Spleen (tissue), 11 donors: ENCODE measurements at regions not wholly inside any gene's neighbourhood (a gene's known extent, or its start where the extent isn't known, plus 50 kb on each side); places are given as distances from the start of the nearest gene placed in this dataset.

Experiments
- DNase-seq: peaks from one replicate; pipeline ENCODE4 v3.0.0-alpha.2; 2020
- H3K27ac ChIP-seq, 8 donors: fragments of 200-600 bp; sonication (generic) in 7 of 8; 1 replicate in 4 of 8; 2 replicates in 4 of 8; pipeline versions ENCODE4 v1.5.0 to v1.8.0; 2016 to 2021; ENCODE audit warnings: inconsistent platforms in 4 of 8, mild to moderate bottlenecking in 4 of 8, moderate library complexity in 1 of 8
- H3K27me3 ChIP-seq, 7 donors: fragments of 200-600 bp; sonication (generic) in 6 of 7; replicated peaks in 1 of 7; 1 replicate in 4 of 7; 2 replicates in 3 of 7; pipeline versions ENCODE4 v1.5.0 to v1.8.0; 2016 to 2021; ENCODE audit warnings: inconsistent platforms in 3 of 7, mild to moderate bottlenecking in 1 of 7
- H3K36me3 ChIP-seq, 6 donors: fragments of 200-600 bp; sonication (generic) in 5 of 6; 1 replicate in 4 of 6; 2 replicates in 2 of 6; pipeline versions ENCODE4 v1.5.0 to v1.8.0; 2016 to 2021; ENCODE audit warnings: inconsistent platforms in 2 of 6
- H3K4me1 ChIP-seq, 6 donors: fragments of 200-600 bp; sonication (generic) in 5 of 6; 1 replicate in 3 of 6; 2 replicates in 3 of 6; pipeline versions ENCODE4 v1.5.0 to v1.8.0; 2016 to 2021; ENCODE audit warnings: inconsistent platforms in 3 of 6
- H3K4me3 ChIP-seq, 8 donors: fragments of 200-600 bp; sonication (generic) in 7 of 8; 1 replicate in 4 of 8; 2 replicates in 4 of 8; pipeline versions ENCODE4 v1.5.0 to v1.8.0; 2016 to 2021; ENCODE audit warnings: inconsistent platforms in 4 of 8, mild to moderate bottlenecking in 4 of 8, moderate library complexity in 2 of 8
- H3K9me3 ChIP-seq, 8 donors: fragments of 200-600 bp; sonication (generic) in 7 of 8; 1 replicate in 4 of 8; 2 replicates in 4 of 8; pipeline versions ENCODE4 v1.5.0 to v1.8.0; 2016 to 2021; ENCODE audit warnings: inconsistent platforms in 4 of 8
- CTCF ChIP-seq, 11 experiments: fragments of 200-600 bp in 7 of 11; fragments of 450-650 bp in 4 of 11; sonication (generic) in 4 of 11; IDR thresholded peaks in 8 of 11; conservative IDR thresholded peaks in 3 of 11; 1 replicate in 7 of 11; 2 replicates in 4 of 11; pipeline versions ENCODE4 v1.4.0 to v1.8.0; 2016 to 2021; ENCODE audit warnings: antibody characterized with exemption in 11 of 11, inconsistent platforms in 4 of 11, mild to moderate bottlenecking in 1 of 11
- POLR2A ChIP-seq, 3 donors: fragments of 450-650 bp; IDR thresholded peaks; one replicate each; pipeline ENCODE4 v1.5.1; 2017; ENCODE audit warnings: antibody characterized with exemption in 3 of 3, mild to moderate bottlenecking in 1 of 3
- POLR2AphosphoS5 ChIP-seq, 3 donors: sonication (generic); formaldehyde crosslinking; IDR thresholded peaks; one replicate each; pipeline ENCODE4 v1.5.1; 2017; ENCODE audit warnings: antibody characterized with exemption in 3 of 3
- WGBS, 5 donors: extraction: QIAGEN DNeasy Blood & Tissue Kit in 3 of 5; methylation state at CpG; one replicate each; pipeline versions ENCODE4 v1.1.5 to v1.1.7; 2013 to 2018; 5-methylcytosine and 5-hydroxymethylcytosine counted together
- intact Hi-C: fragments of 100-400 bp; cut with DNase I; formaldehyde crosslinking; loops from one replicate; pipeline ENCODE4 v1.15.0; 2023; ENCODE audit warnings: low total_unique reads
- donor health status: healthy with polysubstance abuse.
- donor health status: DM: no; HTN: no; CAD: no; lungs with moderate emphysema.
- donor health status: DM: no; HTN: no; CAD: no.
- donor health status: Bipolar disorder and iron deficiency.
- donor health status: healthy.
- donor health status: DM: no; HTN: no; CAD: no.
- donor health status: DM: yes; HTN: yes; CAD: no.

- TF ChIP-seq POLR2A (IDR thresholded peaks at IDR 0.05), result no peak
- intact Hi-C loops, result no loop called here
- Histone ChIP-seq H3K27me3 (no peaks in the 10 kb centered on the region), H3K4me1 (peaks cover 0 to 31% (median 6%) of the 10 kb centered on the region in 6 donors), H3K9me3 (no peaks in the 10 kb centered on the region), H3K4me3 (no peak overlapping the region), H3K27ac (no peak overlapping the region), H3K36me3 (no peaks in the 10 kb centered on the region)
- no peak for DNase-seq
- 91 to 97% (median 94%) methylated on average over 6 to 7 of the region's 7 CpGs for WGBS, 5 donors
Measured at GRCh38 chr2:111661286-111661940, 222.6 kb downstream of the ANAPC1 start.

DNA sequence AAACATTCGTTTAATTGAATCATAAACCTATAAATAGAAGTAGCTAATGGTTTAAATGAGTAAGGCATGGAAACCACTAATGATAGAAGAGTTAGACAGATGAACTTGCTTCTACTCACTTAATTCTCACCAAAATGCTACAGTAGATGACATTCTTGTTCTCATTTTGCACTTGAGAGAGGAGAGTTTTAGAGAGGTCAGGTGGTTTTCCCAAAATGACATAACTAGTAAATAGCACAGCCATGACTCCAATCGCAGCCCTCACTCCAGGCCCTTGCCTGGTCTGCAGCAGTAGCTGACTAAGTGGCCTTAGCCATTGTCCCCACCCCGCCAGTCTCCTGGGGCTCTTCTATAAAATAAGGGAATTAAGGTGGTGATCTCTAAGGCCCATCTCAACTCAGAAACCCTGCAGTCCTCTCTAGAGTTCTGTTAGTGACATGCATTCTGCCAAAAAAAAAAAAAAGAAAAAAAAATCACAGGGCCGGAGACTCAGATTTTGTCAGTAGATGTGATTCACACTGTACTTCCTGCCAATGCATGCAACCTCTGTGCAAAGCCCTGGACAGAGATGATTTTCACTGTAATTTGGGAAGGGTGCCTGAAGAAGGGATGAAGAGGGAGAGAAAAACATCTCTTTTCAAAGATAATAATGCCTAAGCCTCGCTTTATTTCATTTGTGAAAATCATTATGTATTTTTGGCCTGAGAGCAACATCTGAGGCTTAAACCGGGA lies 221.8 kb downstream of the ANAPC1 start:
- no peak for TF ChIP-seq POLR2A (IDR thresholded peaks at IDR 0.05)
- TF ChIP-seq CTCF (IDR thresholded peaks at IDR 0.05 in 8 of 11, conservative IDR thresholded peaks at IDR 0.05 in 3 of 11), result no peak
- no peak for TF ChIP-seq POLR2AphosphoS5 (IDR thresholded peaks at IDR 0.05)
- no peak overlapping the region for H3K4me3 ChIP-seq
- intact Hi-C loops, result no loop called here
- WGBS, 5 donors, result 52 to 87% (median 70%) methylated on average over 6 of the region's 6 CpGs
- no peaks in the 10 kb centered on the region for H3K9me3 ChIP-seq
- H3K27me3 ChIP-seq, result no peaks in the 10 kb centered on the region
- no peak overlapping the region for H3K27ac ChIP-seq
- H3K4me1 ChIP-seq, result peaks cover 0 to 31% (median 6%) of the 10 kb centered on the region in 6 donors
- DNase-seq, result no peak
- no peaks in the 10 kb centered on the region for H3K36me3 ChIP-seq

GRCh38 chr2:111662771-111663470 lies 221.1 kb downstream of the ANAPC1 start:
- Histone ChIP-seq H3K27me3 (no peaks in the 10 kb centered on the region), H3K4me3 (no peak overlapping the region), H3K9me3 (no peaks in the 10 kb centered on the region), H3K27ac (no peak overlapping the region), H3K4me1 (peaks cover 0 to 38% (median 9%) of the 10 kb centered on the region in 6 donors), H3K36me3 (no peaks in the 10 kb centered on the region)
- no peak for DNase-seq
- intact Hi-C loops, result no loop called here
- 40 to 64% (median 61%) methylated on average over 7 of the region's 7 CpGs for whole genome bisulfite sequencing, 5 donors
- TF ChIP-seq CTCF (IDR thresholded peaks at IDR 0.05 in 8 of 11, conservative IDR thresholded peaks at IDR 0.05 in 3 of 11) (no peak), POLR2AphosphoS5 (IDR thresholded peaks at IDR 0.05) (no peak), POLR2A (IDR thresholded peaks at IDR 0.05) (no peak)

DNA sequence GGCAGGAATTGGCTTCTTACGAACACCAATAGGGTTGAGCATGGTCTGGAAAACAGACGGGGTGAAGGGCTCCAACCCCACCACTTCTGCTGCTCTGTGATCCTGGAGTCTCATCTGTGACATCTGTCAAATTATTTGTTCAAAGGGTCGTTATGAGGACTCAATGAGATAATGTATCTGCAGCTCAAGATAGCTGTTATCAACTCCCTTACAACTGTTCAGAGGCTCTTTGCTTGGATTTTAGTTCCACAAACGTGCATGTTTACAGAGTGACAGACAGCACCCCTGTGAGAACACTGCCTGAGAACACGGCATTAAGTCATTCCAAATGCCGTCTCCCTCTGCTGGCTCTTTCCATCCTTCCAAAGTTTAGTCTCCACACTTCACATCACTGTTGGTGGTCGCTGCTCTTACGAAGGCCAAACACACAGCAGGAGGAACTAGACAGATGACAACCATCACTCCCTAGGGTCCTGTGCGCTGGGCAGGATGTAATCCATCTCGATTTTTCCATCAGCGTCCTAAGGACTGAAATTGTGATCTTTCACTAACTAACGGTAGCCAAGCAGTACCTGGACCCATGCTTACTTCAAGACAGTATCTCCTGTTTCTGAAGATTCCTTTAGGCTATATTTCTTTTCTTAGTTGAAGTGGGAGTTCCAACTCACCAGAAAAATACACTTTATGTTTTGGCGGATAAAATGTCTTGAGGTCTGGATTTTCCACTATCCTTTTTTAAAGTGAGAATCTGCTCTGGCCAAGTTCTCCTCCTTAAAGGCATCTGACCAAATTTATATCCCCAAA lies 220.3 kb downstream of the ANAPC1 start:
- intact Hi-C loops, result no loop called here
- H3K4me3 ChIP-seq, result no peak overlapping the region
- H3K36me3 ChIP-seq, result no peaks in the 10 kb centered on the region
- peaks cover 0 to 39% (median 9%) of the 10 kb centered on the region in 6 donors for H3K4me1 ChIP-seq
- no peaks in the 10 kb centered on the region for H3K27me3 ChIP-seq
- DNase-seq, result no peak
- H3K9me3 ChIP-seq, result no peaks in the 10 kb centered on the region
- TF ChIP-seq POLR2A (IDR thresholded peaks at IDR 0.05) (no peak), CTCF (IDR thresholded peaks at IDR 0.05 in 8 of 11, conservative IDR thresholded peaks at IDR 0.05 in 3 of 11) (no peak), POLR2AphosphoS5 (IDR thresholded peaks at IDR 0.05) (no peak)
- H3K27ac ChIP-seq, result no peak overlapping the region
- 70 to 81% (median 72%) methylated on average over 13 of the region's 13 CpGs for WGBS, 5 donors
